Left colon (tissue), 2 donors: ENCODE measurements at regions not wholly inside any gene's neighbourhood (a gene's known extent, or its start where the extent isn't known, plus 50 kb on each side); places are given as distances from the start of the nearest gene placed in this dataset.
"Not testable (repeated sequence)": the region's sequence is repeated elsewhere in the genome, so short reads cannot be mapped to it uniquely, and the experiment has no call there.

Source experiments
- ATAC-seq: fragments of 200-7000 bp; cut with Tn5 transposase; one replicate; pipeline ENCODE4 v1.9.1; 2020; ENCODE audit warnings: mild to moderate bottlenecking, moderate library complexity
- DNase-seq, 2 donors: peaks; one replicate each; pipeline ENCODE4 v3.0.0-alpha.2; 2020
- intact Hi-C, 2 donors: fragments of 100-400 bp; cut with DNase I in 1 of 2; cut with micrococcal nuclease in 1 of 2; formaldehyde crosslinking; loops; one replicate each; pipeline versions ENCODE4 v1.11.2 to v1.14.0; 2022; cut with DNase I, micrococcal nuclease
- donor health status: DM: no; HTN: no; CAD: no.
- donor health status: DM: yes; HTN: yes; CAD: no.

DNA sequence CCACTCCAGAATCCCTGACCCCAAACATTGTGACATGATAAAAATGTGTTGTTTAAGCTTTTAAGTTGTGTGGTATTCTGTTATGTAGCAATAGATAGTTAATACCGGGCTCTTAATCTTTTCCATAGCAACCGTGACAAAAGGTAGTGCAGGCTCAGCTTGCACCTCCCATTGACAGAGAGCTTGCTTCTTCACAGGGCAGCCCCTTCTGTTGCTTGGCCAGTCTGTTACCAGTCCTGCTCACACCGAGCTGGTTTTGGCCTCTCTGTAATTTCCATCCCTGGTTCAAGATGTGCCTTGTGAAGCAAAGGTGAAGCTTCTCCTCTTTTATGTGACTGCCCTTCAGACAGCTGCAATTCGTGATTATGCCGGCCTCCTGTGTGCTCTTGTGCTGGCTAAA, 86.9 kb downstream of the CRYGS start:
- intact Hi-C loops: no loop called here
- no peak for DNase-seq
- no peak for ATAC-seq

DNA sequence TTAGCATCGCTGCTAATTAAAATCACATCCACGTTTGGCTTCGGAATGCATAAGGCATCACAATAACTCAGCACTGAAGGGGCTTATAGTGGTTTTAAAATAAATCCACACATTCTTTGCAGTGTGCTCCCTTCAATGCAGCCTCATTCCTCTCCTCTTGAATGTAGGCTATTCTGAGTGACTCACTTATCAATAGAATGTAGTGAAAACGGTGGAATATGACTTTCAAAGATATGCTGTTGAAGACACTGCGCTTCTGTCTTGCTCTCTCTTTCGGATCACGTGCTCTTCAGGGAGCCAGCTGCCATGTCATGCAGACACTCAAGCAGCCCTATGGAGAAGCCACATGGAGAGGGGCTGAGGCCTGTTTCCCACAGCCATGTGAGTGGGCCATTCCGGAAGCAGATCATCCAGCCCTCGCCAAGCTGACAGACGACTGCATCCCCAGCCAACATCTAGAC, 87.4 kb downstream of the CRYGS start:
- no peak for ATAC-seq
- intact Hi-C loops: no loop called here
- DNase-seq: no peak

GRCh38 chr3:186454881-186455703, 89.1 kb downstream of the CRYGS start:
- ATAC-seq: no peak
- intact Hi-C loops: no loop called here

GRCh38 chr3:186453531-186453930, 90.6 kb downstream of the CRYGS start:
- no peak for ATAC-seq
- no peak for DNase-seq
- intact Hi-C loops: no loop called here

More at GRCh38 chr3:186454881-186455703, 89.1 kb downstream of the CRYGS start:
- DNase-seq: no peak

- ATAC-seq (no peak), DNase-seq (no peak)
- intact Hi-C loops: no loop called here
Measured at GRCh38 chr3:186452517-186452916, 90.5 kb upstream of the DGKG start.

GRCh38 chr3:186451371-186451770, 89.3 kb upstream of the DGKG start:
- DNase-seq (no peak), ATAC-seq (no peak)
- intact Hi-C loops: no loop called here

DNA sequence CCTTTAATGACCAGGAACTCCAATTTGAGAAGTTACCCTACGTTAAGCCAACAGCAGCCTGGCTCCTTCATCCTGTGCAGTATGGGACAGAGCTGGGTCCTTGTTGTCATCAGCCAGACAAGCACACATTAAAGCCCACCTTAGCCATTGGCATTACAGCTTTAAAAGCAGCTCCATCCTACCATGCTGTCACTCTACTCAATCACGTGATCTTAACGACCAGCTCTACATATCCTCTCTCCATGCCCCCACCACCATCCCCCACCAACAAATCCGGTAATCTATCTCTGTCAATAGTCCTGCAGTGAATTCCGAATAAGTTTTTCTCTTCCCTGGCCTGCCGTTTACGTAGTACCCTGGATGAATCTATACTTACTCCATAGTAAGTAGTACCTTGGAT, 82.9 kb upstream of the DGKG start:
- DNase-seq (no peak), ATAC-seq (no peak)
- intact Hi-C loops: no loop called here

- ATAC-seq (no peak), DNase-seq (no peak)
- intact Hi-C loops: no loop called here
Measured at GRCh38 chr3:186444288-186444687, 82.3 kb upstream of the DGKG start.

GRCh38 chr3:186442979-186443378, 80.9 kb upstream of the DGKG start:
- intact Hi-C loops, ATAC-seq, DNase-seq: not testable (repeated sequence)

DNA sequence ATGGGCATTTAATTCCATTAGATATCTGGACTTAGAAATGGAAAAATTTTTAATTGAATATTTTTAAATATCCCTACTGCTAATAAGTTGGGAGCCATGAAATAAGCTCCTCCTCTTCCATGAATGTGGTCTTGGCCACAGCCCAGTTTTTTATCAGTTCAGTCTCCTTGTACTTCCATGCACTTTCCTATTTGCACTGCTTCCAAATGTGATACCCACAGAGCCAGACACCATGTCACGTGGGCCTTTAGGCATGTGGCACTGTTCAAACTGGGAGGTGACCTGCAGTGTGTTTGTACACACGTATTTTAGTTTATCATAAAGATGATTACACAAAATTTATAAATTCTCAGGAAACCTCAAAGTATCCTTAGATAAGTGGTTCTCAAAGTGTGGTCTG, 80.1 kb upstream of the DGKG start:
- ATAC-seq: no peak
- DNase-seq: no peak
- intact Hi-C loops: no loop called here

- ATAC-seq (no peak), DNase-seq (no peak)
- intact Hi-C loops: no loop called here
Measured at GRCh38 chr3:186440891-186441290, 78.9 kb upstream of the DGKG start.

GRCh38 chr3:186439725-186440124, 77.7 kb upstream of the DGKG start:
- no peak for ATAC-seq
- intact Hi-C loops: no loop called here

GRCh38 chr3:186435332-186435731, 73.3 kb upstream of the DGKG start:
- DNase-seq, ATAC-seq, intact Hi-C loops: not testable (repeated sequence)

More at GRCh38 chr3:186439725-186440124, 77.7 kb upstream of the DGKG start:
- DNase-seq: no peak

- intact Hi-C loops: no loop called here
- ATAC-seq (no peak), DNase-seq (no peak)
Measured at GRCh38 chr3:186432944-186433732, 71.1 kb upstream of the DGKG start.

- ATAC-seq: no peak
- intact Hi-C loops: no loop called here
- DNase-seq: no peak
Measured at GRCh38 chr3:186432189-186432588, 70.2 kb upstream of the DGKG start.

DNA sequence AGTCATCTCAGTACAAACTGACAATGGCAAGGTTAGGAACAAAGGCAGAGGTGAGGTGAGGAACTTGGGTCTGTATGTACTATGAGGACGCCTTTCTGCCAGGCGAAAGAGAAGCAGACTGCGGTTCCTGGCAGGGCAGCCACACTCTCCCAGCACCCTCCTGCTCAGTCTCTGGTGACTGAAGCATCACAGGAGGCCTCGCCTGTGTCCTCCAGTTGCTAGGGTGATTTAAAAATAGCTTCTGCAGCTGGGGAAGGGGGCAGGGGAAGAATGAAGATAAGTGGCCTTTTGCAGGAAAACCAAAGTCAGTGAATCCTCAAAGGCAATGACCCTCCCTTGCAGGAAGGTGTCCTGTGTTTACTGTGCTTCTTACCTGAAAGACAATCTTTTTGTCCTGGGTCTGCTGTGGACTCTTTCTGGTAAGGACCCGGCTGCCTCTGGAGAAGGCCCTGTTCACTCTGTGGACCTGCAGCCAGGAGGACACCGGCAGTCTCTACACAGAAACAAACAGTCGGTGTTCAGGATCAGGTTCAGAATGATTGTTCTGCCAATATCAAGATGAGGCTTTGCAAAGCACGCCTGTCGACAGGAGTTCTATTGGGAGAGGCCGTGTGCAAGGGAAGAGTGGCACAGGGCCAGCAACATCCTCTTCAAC, 65.7 kb upstream of the DGKG start:
- ATAC-seq (no peak), DNase-seq (no peak)
- intact Hi-C loops: no loop called here

DNA sequence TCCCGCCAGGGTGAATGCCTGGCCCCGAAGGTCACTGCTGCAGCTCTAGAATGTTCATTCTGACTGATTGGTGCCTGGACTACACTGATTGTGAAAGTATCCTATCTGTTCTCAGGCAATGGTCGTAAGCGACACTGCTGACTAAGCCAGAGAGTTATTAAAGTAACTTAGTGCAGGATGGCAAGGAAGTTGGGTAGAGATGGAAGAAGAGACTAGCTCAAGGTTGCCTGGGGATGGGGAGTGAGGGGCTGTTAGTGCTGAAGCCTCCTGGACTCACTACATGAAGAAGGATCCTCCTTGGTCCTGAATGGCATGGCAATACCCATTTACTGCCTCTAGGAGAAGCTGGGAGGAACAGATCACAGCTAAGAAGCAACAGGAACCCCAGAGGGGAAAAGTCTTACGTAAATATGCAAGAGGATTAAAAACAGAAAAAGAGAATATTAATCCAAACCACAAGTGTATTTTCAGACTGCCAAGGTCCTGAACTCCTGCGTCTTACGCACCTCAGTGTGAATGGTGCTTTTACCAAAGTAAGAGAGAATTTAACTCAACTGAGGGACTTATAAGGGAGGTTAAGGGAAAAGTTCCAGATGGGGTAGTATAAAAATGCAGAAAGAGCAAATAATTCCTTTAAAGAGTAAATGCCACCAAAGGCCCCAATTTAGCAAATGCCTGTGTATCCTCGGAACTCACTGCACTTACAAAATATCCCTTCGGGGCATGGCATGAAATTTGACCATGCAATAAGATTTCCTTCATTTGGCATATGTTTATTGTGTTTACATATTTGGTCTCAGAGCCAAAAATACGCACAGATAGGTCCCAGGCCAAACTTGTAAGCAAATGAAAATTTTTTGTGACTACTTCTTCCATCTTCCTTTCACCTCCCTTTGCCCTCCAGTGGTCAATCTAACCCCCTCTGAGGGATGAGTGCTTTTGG, 64.0 kb upstream of the DGKG start:
- ATAC-seq (no peak), DNase-seq (no peak)
- intact Hi-C loops: no loop called here

GRCh38 chr3:186421946-186422345, 59.9 kb upstream of the DGKG start:
- intact Hi-C loops: no loop called here
- ATAC-seq: no peak

More at GRCh38 chr3:186421946-186422345, 59.9 kb upstream of the DGKG start:
- no peak for DNase-seq
